ENCODE measurements at regions not wholly inside any gene's neighbourhood (a gene's known extent, or its start where the extent isn't known, plus 50 kb on each side); places are given as distances from the start of the nearest gene placed in this dataset.

DNA sequence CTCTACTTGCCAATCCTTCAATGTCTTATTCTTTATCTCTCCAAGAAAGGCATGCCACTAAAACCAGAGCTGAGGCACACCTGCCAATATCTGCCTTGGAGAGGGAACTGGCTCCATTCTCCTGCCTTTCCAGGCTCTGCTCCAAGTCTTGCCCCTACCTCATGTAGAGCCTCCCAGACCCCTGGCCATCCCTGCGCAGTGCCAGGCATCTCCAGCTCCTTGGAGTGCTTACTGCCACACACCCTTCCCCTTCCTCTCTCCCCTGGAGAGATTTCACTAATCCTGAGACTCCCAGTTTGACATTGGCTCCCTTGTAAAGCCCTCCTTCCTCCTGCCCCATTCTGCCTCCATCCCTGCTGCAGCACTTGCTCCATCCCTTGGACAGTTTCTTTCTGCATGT is 255.2 kb upstream of the ZMIZ1 start:
- Histone ChIP-seq H3K27me3 (ENCODE audit: low read depth) (no peaks in the 10 kb centered on the region), H3K4me1 (peaks cover under 1% of the 10 kb centered on the region), H3K4me3 (no peak overlapping the region), H3K36me3 (no peaks in the 10 kb centered on the region), H3K27ac (replicated peaks) (no peak overlapping the region), H3K9me3 (replicated peaks) (no peaks in the 10 kb centered on the region)
- intact Hi-C loops (cut with micrococcal nuclease): no loop called here
- TF ChIP-seq, protein P1, sequence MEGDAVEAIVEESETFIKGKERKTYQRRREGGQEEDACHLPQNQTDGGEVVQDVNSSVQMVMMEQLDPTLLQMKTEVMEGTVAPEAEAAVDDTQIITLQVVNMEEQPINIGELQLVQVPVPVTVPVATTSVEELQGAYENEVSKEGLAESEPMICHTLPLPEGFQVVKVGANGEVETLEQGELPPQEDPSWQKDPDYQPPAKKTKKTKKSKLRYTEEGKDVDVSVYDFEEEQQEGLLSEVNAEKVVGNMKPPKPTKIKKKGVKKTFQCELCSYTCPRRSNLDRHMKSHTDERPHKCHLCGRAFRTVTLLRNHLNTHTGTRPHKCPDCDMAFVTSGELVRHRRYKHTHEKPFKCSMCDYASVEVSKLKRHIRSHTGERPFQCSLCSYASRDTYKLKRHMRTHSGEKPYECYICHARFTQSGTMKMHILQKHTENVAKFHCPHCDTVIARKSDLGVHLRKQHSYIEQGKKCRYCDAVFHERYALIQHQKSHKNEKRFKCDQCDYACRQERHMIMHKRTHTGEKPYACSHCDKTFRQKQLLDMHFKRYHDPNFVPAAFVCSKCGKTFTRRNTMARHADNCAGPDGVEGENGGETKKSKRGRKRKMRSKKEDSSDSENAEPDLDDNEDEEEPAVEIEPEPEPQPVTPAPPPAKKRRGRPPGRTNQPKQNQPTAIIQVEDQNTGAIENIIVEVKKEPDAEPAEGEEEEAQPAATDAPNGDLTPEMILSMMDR (IDR thresholded peaks at IDR 0.05; ENCODE audit: borderline replicate concordance): no peak
- DNase-seq: no peak

DNA sequence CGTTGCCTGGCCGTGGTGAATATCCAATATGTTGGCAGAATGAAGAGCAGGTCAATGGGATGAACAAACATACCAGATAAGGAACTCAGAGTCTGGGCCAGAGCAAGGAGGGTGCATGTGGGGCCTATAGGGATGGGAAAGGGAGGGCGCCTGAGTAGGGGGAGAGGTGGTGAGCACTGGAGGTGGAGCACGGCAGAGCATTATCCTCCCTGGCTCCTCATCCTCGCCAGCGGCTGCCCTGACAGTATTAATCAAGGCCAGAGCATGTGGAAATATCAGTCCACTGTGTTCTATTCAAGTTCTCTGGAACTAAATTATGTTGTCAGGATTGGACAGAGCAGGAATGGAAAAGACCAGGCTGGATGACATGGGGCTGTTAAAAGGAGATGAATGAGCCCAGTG is 254.8 kb upstream of the ZMIZ1 start:
- Histone ChIP-seq H3K9me3 (replicated peaks) (no peaks in the 10 kb centered on the region), H3K4me3 (no peak overlapping the region), H3K36me3 (no peaks in the 10 kb centered on the region), H3K27me3 (ENCODE audit: low read depth) (no peaks in the 10 kb centered on the region), H3K27ac (replicated peaks) (no peak overlapping the region), H3K4me1 (no peaks in the 10 kb centered on the region)
- intact Hi-C loops (cut with micrococcal nuclease): no loop called here
- DNase-seq: no peak
- TF ChIP-seq, protein P1 (IDR thresholded peaks at IDR 0.05; ENCODE audit: borderline replicate concordance): no peak

DNA sequence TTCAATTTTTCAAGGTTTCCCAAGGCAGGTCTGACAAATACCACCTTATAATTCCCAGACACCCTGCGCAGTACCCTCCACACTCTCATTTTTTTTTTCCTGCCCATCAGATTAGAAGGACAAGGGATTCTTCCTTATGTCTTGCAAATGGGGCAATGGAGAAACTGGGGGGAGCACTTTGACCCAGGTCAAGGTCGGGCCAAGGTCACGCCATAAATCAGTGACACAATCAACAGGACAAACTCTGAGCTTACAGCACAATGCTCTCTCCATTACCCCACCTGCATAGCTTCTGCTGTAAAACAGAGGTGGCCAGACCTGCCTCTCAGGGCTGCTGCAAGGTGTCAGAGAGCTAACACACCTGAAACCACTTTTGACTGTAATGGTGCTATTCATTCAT is 254.4 kb upstream of the ZMIZ1 start:
- no peak for DNase-seq
- no peak overlapping the region for H3K4me3 ChIP-seq
- intact Hi-C loops (cut with micrococcal nuclease): no loop called here
- H3K4me1 ChIP-seq: no peaks in the 10 kb centered on the region
- H3K36me3 ChIP-seq: no peaks in the 10 kb centered on the region
- no peaks in the 10 kb centered on the region for H3K9me3 ChIP-seq (replicated peaks)
- TF ChIP-seq, protein P1 (IDR thresholded peaks at IDR 0.05; ENCODE audit: borderline replicate concordance): no peak
- no peaks in the 10 kb centered on the region for H3K27me3 ChIP-seq (ENCODE audit: low read depth)
- no peak overlapping the region for H3K27ac ChIP-seq (replicated peaks)

DNA sequence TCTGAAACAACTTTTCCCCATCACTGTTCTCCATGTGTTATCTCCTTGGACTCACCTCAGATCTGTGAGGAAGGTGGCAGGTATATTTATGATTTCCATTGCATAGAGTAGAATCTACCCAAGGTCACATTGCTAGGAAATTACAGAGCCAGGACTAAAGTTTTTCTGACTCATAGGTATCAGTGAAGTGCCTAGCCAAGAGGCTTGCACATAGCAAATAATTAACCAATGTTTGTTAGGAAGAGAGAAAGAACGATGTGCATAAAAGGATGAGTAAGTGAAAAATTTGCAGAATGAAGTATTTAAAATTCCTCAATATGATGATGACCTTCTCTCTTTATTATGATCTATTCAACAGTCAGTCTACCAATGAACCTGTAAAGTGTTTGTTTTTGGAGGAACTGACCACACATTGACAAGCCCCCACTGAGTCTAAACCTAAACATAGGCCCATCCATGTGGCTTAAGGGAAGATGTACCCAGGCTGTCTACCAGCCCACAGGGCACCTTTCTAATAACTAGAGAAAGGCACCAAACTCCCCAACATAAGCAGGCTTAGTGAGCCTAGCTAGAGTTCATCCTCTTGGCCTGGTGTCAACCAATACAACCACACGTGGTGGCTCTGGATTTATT is 252.9 kb upstream of the ZMIZ1 start:
- Histone ChIP-seq H3K36me3 (no peaks in the 10 kb centered on the region), H3K4me1 (no peaks in the 10 kb centered on the region), H3K9me3 (replicated peaks) (no peaks in the 10 kb centered on the region), H3K27ac (replicated peaks) (no peak overlapping the region), H3K4me3 (no peak overlapping the region), H3K27me3 (ENCODE audit: low read depth) (no peaks in the 10 kb centered on the region)
- TF ChIP-seq, protein P1 (IDR thresholded peaks at IDR 0.05; ENCODE audit: borderline replicate concordance): no peak
- intact Hi-C loops (cut with micrococcal nuclease): no loop called here
- no peak for DNase-seq

DNA sequence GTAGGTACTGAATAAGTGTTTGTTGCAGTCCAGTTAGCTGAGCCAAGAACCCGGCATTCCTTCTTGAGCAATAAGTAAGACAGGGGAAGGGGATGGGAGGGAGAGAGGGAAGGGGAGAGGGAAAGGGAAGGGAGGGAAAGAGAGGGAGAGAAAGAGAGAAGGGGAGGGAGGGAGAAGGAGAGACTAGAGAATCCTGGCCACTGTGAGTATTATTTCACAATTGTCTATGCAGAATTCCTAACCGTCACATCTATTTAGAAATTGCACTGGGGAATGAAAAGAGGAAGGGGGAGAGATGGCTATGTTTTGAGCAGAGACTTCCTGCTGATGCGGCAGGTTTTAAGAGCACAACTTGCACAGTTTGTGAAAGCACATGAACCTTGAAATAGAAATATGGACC is 251.4 kb upstream of the ZMIZ1 start:
- Histone ChIP-seq H3K9me3 (replicated peaks) (peaks cover 4% of the 10 kb centered on the region), H3K4me1 (no peaks in the 10 kb centered on the region), H3K36me3 (no peaks in the 10 kb centered on the region), H3K27ac (replicated peaks) (no peak overlapping the region), H3K4me3 (no peak overlapping the region), H3K27me3 (ENCODE audit: low read depth) (no peaks in the 10 kb centered on the region)
- TF ChIP-seq, protein P1 (IDR thresholded peaks at IDR 0.05; ENCODE audit: borderline replicate concordance): no peak
- no peak for DNase-seq
- intact Hi-C loops (cut with micrococcal nuclease): no loop called here
